ENCODE measurements at regions not wholly inside any gene's neighbourhood (a gene's known extent, or its start where the extent isn't known, plus 50 kb on each side); places are given as distances from the start of the nearest gene placed in this dataset.
"Not testable (repeated sequence)": the region's sequence is repeated elsewhere in the genome, so short reads cannot be mapped to it uniquely, and the experiment has no call there.

- TF ChIP-seq, protein P1, sequence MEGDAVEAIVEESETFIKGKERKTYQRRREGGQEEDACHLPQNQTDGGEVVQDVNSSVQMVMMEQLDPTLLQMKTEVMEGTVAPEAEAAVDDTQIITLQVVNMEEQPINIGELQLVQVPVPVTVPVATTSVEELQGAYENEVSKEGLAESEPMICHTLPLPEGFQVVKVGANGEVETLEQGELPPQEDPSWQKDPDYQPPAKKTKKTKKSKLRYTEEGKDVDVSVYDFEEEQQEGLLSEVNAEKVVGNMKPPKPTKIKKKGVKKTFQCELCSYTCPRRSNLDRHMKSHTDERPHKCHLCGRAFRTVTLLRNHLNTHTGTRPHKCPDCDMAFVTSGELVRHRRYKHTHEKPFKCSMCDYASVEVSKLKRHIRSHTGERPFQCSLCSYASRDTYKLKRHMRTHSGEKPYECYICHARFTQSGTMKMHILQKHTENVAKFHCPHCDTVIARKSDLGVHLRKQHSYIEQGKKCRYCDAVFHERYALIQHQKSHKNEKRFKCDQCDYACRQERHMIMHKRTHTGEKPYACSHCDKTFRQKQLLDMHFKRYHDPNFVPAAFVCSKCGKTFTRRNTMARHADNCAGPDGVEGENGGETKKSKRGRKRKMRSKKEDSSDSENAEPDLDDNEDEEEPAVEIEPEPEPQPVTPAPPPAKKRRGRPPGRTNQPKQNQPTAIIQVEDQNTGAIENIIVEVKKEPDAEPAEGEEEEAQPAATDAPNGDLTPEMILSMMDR (IDR thresholded peaks at IDR 0.05 in 8 of 11, conservative IDR thresholded peaks at IDR 0.05 in 3 of 11): not testable (repeated sequence)
- not testable (repeated sequence) for TF ChIP-seq POLR2AphosphoS5, POLR2A (IDR thresholded peaks at IDR 0.05)
These were observed 158.1 kb downstream of the CDRT15L2 start for GRCh38 chr17:20737636-20738035.

All from spleen (tissue), 7 donors.